ENCODE measurements at regions not wholly inside any gene's neighbourhood (a gene's known extent, or its start where the extent isn't known, plus 50 kb on each side); places are given as distances from the start of the nearest gene placed in this dataset.

- TF ChIP-seq, protein P1, sequence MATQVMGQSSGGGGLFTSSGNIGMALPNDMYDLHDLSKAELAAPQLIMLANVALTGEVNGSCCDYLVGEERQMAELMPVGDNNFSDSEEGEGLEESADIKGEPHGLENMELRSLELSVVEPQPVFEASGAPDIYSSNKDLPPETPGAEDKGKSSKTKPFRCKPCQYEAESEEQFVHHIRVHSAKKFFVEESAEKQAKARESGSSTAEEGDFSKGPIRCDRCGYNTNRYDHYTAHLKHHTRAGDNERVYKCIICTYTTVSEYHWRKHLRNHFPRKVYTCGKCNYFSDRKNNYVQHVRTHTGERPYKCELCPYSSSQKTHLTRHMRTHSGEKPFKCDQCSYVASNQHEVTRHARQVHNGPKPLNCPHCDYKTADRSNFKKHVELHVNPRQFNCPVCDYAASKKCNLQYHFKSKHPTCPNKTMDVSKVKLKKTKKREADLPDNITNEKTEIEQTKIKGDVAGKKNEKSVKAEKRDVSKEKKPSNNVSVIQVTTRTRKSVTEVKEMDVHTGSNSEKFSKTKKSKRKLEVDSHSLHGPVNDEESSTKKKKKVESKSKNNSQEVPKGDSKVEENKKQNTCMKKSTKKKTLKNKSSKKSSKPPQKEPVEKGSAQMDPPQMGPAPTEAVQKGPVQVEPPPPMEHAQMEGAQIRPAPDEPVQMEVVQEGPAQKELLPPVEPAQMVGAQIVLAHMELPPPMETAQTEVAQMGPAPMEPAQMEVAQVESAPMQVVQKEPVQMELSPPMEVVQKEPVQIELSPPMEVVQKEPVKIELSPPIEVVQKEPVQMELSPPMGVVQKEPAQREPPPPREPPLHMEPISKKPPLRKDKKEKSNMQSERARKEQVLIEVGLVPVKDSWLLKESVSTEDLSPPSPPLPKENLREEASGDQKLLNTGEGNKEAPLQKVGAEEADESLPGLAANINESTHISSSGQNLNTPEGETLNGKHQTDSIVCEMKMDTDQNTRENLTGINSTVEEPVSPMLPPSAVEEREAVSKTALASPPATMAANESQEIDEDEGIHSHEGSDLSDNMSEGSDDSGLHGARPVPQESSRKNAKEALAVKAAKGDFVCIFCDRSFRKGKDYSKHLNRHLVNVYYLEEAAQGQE (IDR thresholded peaks at IDR 0.05; ENCODE audit: low read depth), result no peak
- TF ChIP-seq CEBPB (IDR thresholded peaks at IDR 0.05), result no peak
- no peak for TF ChIP-seq USF1 (IDR thresholded peaks at IDR 0.05)
- TF ChIP-seq EGR1 (IDR thresholded peaks at IDR 0.05), result no peak
- TF ChIP-seq TEAD4 (IDR thresholded peaks at IDR 0.05), result no peak
- no peak for TF ChIP-seq TAF1 (IDR thresholded peaks at IDR 0.05; ENCODE audit: low read depth)
- TF ChIP-seq EP300 (IDR thresholded peaks at IDR 0.05; ENCODE audit: borderline replicate concordance), result no peak
- TF ChIP-seq TCF12 (IDR thresholded peaks at IDR 0.05; ENCODE audit: low read depth), result no peak
- TF ChIP-seq CREB1 (IDR thresholded peaks at IDR 0.05; ENCODE audit: low read depth), result no peak
- no peak for TF ChIP-seq MAX (IDR thresholded peaks at IDR 0.05)
- no peak for TF ChIP-seq FOXM1 (IDR thresholded peaks at IDR 0.05; ENCODE audit: borderline replicate concordance, low read depth)
- no peak for TF ChIP-seq NFIC (IDR thresholded peaks at IDR 0.05)
- TF ChIP-seq RAD21 (IDR thresholded peaks at IDR 0.05; ENCODE audit: low read depth), result no peak
- TF ChIP-seq YY1 (IDR thresholded peaks at IDR 0.05; ENCODE audit: low read depth), result no peak
- TF ChIP-seq ZBTB7A (IDR thresholded peaks at IDR 0.05; ENCODE audit: low read depth), result no peak
These were observed 198.3 kb downstream of the CASP12 start for GRCh38 chr11:104699981-104700380.

GRCh38 chr11:104695065-104695463, 203.2 kb downstream of the CASP12 start:
- TF ChIP-seq RAD21 (IDR thresholded peaks at IDR 0.05; ENCODE audit: low read depth) (no peak), EGR1 (IDR thresholded peaks at IDR 0.05) (no peak), TEAD4 (IDR thresholded peaks at IDR 0.05) (no peak), FOXM1 (IDR thresholded peaks at IDR 0.05; ENCODE audit: borderline replicate concordance, low read depth) (no peak), TAF1 (IDR thresholded peaks at IDR 0.05; ENCODE audit: low read depth) (no peak), EP300 (IDR thresholded peaks at IDR 0.05; ENCODE audit: borderline replicate concordance) (no peak)

GRCh38 chr11:104694259-104695064, 203.8 kb downstream of the CASP12 start:
- TF ChIP-seq YY1 (IDR thresholded peaks at IDR 0.05; ENCODE audit: low read depth) (no peak), TEAD4 (IDR thresholded peaks at IDR 0.05) (no peak)

GRCh38 chr11:104692751-104693150, 205.5 kb downstream of the CASP12 start:
- TF ChIP-seq MAX (IDR thresholded peaks at IDR 0.05) (no peak), EP300 (IDR thresholded peaks at IDR 0.05; ENCODE audit: borderline replicate concordance) (no peak), ZBTB7A (IDR thresholded peaks at IDR 0.05; ENCODE audit: low read depth) (no peak), TEAD4 (IDR thresholded peaks at IDR 0.05) (no peak), CEBPB (IDR thresholded peaks at IDR 0.05) (no peak)

- TF ChIP-seq TAF1 (IDR thresholded peaks at IDR 0.05; ENCODE audit: low read depth) (no peak), TCF12 (IDR thresholded peaks at IDR 0.05; ENCODE audit: low read depth) (no peak), RAD21 (IDR thresholded peaks at IDR 0.05; ENCODE audit: low read depth) (no peak), MAX (IDR thresholded peaks at IDR 0.05) (no peak), EGR1 (IDR thresholded peaks at IDR 0.05) (no peak), FOXM1 (IDR thresholded peaks at IDR 0.05; ENCODE audit: borderline replicate concordance, low read depth) (no peak), NFIC (IDR thresholded peaks at IDR 0.05) (no peak), ZBTB7A (IDR thresholded peaks at IDR 0.05; ENCODE audit: low read depth) (no peak), EP300 (IDR thresholded peaks at IDR 0.05; ENCODE audit: borderline replicate concordance) (no peak), CEBPB (IDR thresholded peaks at IDR 0.05) (no peak), USF1 (IDR thresholded peaks at IDR 0.05) (no peak), YY1 (IDR thresholded peaks at IDR 0.05; ENCODE audit: low read depth) (no peak), TEAD4 (IDR thresholded peaks at IDR 0.05) (no peak)
- TF ChIP-seq, protein P1 (IDR thresholded peaks at IDR 0.05; ENCODE audit: low read depth), result no peak
These were observed 207.1 kb downstream of the CASP12 start for GRCh38 chr11:104691129-104691528.

DNA sequence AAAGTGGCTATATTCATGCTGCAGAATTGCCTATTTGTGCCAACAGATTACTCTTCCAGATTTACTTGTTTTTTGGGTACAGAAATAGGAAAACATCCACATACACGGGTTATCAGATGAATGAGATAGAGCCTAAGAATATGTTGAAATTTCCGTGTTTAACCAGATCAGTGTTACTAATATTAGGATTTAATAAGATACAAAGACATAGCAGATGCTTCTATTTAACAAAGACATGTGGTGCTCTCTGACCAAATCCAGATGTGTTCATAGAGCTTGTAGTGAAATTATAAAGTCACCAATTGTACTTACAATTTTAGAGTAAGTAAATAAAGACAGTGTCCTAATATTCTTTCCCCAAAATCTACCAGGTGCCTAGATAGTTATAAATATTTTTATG, 208.0 kb downstream of the CASP12 start:
- no peak for TF ChIP-seq CREB1 (IDR thresholded peaks at IDR 0.05; ENCODE audit: low read depth)
- no peak for TF ChIP-seq FOXM1 (IDR thresholded peaks at IDR 0.05; ENCODE audit: borderline replicate concordance, low read depth)
- no peak for TF ChIP-seq EP300 (IDR thresholded peaks at IDR 0.05; ENCODE audit: borderline replicate concordance)
